ENCODE measurements at regions not wholly inside any gene's neighbourhood (a gene's known extent, or its start where the extent isn't known, plus 50 kb on each side); places are given as distances from the start of the nearest gene placed in this dataset.

- H4K8ac ChIP-seq (ENCODE audit: low read depth in 2 of 2, low read length in 2 of 2) = no peak overlapping the region
- no peaks in the 10 kb centered on the region for H3K36me3 ChIP-seq (ENCODE audit: control insufficient read depth, insufficient read depth, low read length)
- POLR2A ChIA-PET (ENCODE audit: unreplicated experiment) = no interaction called here
- H3K27me3 ChIP-seq (ENCODE audit: control insufficient read depth, insufficient read depth, low read length) = no peaks in the 10 kb centered on the region
- H4K5ac ChIP-seq (ENCODE audit: low read depth, low read length) = no peak overlapping the region
- no peak overlapping the region for H2BK20ac ChIP-seq (ENCODE audit: low read depth, low read length)
- no peaks in the 10 kb centered on the region for H3K9me1 ChIP-seq (ENCODE audit: insufficient read depth, low read length)
- H2AK9ac ChIP-seq (replicated peaks; ENCODE audit: low read depth, low read length, poor library complexity) = no peak overlapping the region
- H3K9me3 ChIP-seq (ENCODE audit: control insufficient read depth, insufficient read depth, low read length) = peaks cover 39% of the 10 kb centered on the region; the same call in 1 of the 2 replicates
- no peak overlapping the region for H3K56ac ChIP-seq (ENCODE audit: extremely low read depth, insufficient read depth, low read length)
- H3K14ac ChIP-seq (replicated peaks; ENCODE audit: low read depth, low read length) = no peak overlapping the region
- no peak overlapping the region for H3K9ac ChIP-seq (ENCODE audit: low read depth, low read length)
- no peak overlapping the region for H3K23ac ChIP-seq (ENCODE audit: low read depth, low read length)
- no peak overlapping the region for H3K4ac ChIP-seq (ENCODE audit: low read depth, low read length)
- H2BK5ac ChIP-seq (ENCODE audit: low read depth, low read length, poor library complexity, severe bottlenecking) = no peak overlapping the region
- H2AFZ ChIP-seq (replicated peaks; ENCODE audit: low read length, poor library complexity) = no peak overlapping the region
- no TSS peak for BruUV-seq (replicated peaks)
- H3K4me3 ChIP-seq (ENCODE audit: insufficient read depth, low read depth, low read length) = no peak overlapping the region
- no peak overlapping the region for H3K27ac ChIP-seq (ENCODE audit: insufficient read depth, low read length)
- DNase-seq (no peak), ATAC-seq (ENCODE audit: low read depth) (no peak)
- dilution Hi-C loops (cut with HindIII; ENCODE audit: low sequenced_read_pairs, unreplicated experiment) = no loop called here
- H3K18ac ChIP-seq (ENCODE audit: low read depth, low read length) = no peak overlapping the region
- H4K91ac ChIP-seq (ENCODE audit: insufficient read depth, low read depth, low read length) = no peak overlapping the region
- H4K20me1 ChIP-seq (ENCODE audit: insufficient read depth, low read length) = no peaks in the 10 kb centered on the region
- H2BK120ac ChIP-seq (ENCODE audit: low read depth, low read length) = no peak overlapping the region
- H2AK5ac ChIP-seq (ENCODE audit: low read depth, low read length) = no peak overlapping the region
- no peak for TF ChIP-seq MAFK (IDR thresholded peaks at IDR 0.05; ENCODE audit: low read depth, low read length)
- no peaks in the 10 kb centered on the region for H3K79me1 ChIP-seq (ENCODE audit: low read depth in 1 of 2, low read length in 2 of 2)
- H3K4me1 ChIP-seq (ENCODE audit: control insufficient read depth, insufficient read depth, low read length) = no peaks in the 10 kb centered on the region
- intact Hi-C loops (cut with micrococcal nuclease) = no loop called here
- no peak overlapping the region for H2BK15ac ChIP-seq (ENCODE audit: low read depth, low read length)
- no peak overlapping the region for H3K4me2 ChIP-seq (ENCODE audit: low read depth, low read length)
- in situ Hi-C loops (cut with MboI; ENCODE audit: low sequenced_read_pairs) = no loop called here
- CTCF ChIA-PET = no interaction called here
These were observed 184.8 kb downstream of the CRLF2 start for GRCh38 chrX:1027680-1028079.
